GM19023 (cell line): ENCODE measurements at regions not wholly inside any gene's neighbourhood (a gene's known extent, or its start where the extent isn't known, plus 50 kb on each side); places are given as distances from the start of the nearest gene placed in this dataset.

Source experiments
- ATAC-seq: cut with Tn5 transposase; IDR thresholded peaks from one replicate; pipeline ENCODE4 v1.9.1; 2021; ENCODE audit warnings: mild to moderate bottlenecking, moderate library complexity; ENCODE audit not compliant: unreplicated experiment

GRCh38 chr5:120738568-120738967, 274.5 kb downstream of the PRR16 start:
- no peak for ATAC-seq

- ATAC-seq: no peak
Measured at GRCh38 chr5:120740989-120741388, 276.9 kb downstream of the PRR16 start.

- ATAC-seq: no peak
Measured at GRCh38 chr5:120748474-120748873, 284.4 kb downstream of the PRR16 start.

GRCh38 chr5:120749737-120750136, 285.6 kb downstream of the PRR16 start:
- ATAC-seq: no peak

GRCh38 chr5:120759587-120759986, 295.5 kb downstream of the PRR16 start:
- ATAC-seq: no peak

- no peak for ATAC-seq
Measured at GRCh38 chr5:120761986-120762385, 297.9 kb downstream of the PRR16 start.

GRCh38 chr5:120765189-120765588, 301.1 kb downstream of the PRR16 start:
- ATAC-seq: no peak

GRCh38 chr5:120767178-120767820, 303.2 kb downstream of the PRR16 start:
- no peak for ATAC-seq

GRCh38 chr5:120769312-120769872, 305.3 kb downstream of the PRR16 start:
- ATAC-seq: no peak

- no peak for ATAC-seq
Measured at GRCh38 chr5:120771202-120771601, 307.1 kb downstream of the PRR16 start.

GRCh38 chr5:120778491-120779484, 314.7 kb downstream of the PRR16 start:
- no peak for ATAC-seq

- ATAC-seq: no peak
Measured at GRCh38 chr5:120779674-120780073, 315.6 kb downstream of the PRR16 start.

- ATAC-seq: no peak
Measured at GRCh38 chr5:120788481-120788880, 324.4 kb downstream of the PRR16 start.

- no peak for ATAC-seq
Measured at GRCh38 chr5:120789918-120790317, 325.8 kb downstream of the PRR16 start.

- no peak for ATAC-seq
Measured at GRCh38 chr5:120790339-120790738, 326.2 kb downstream of the PRR16 start.

- ATAC-seq: no peak
Measured at GRCh38 chr5:120792477-120792876, 328.4 kb downstream of the PRR16 start.

- no peak for ATAC-seq
Measured at GRCh38 chr5:120794121-120794520, 330.0 kb downstream of the PRR16 start.

- no peak for ATAC-seq
Measured at GRCh38 chr5:120803282-120803681, 339.2 kb downstream of the PRR16 start.

- ATAC-seq: no peak
Measured at GRCh38 chr5:120805131-120805530, 341.0 kb downstream of the PRR16 start.

GRCh38 chr5:120806202-120806601, 342.1 kb downstream of the PRR16 start:
- ATAC-seq: no peak

GRCh38 chr5:120808135-120808534, 344.0 kb downstream of the PRR16 start:
- no peak for ATAC-seq

GRCh38 chr5:120808606-120809005, 344.5 kb downstream of the PRR16 start:
- ATAC-seq: no peak
